Mesothelial cell of epicardium (in vitro differentiated cells): ENCODE measurements at regions not wholly inside any gene's neighbourhood (a gene's known extent, or its start where the extent isn't known, plus 50 kb on each side); places are given as distances from the start of the nearest gene placed in this dataset.

Experiments
- DNase-seq, 2 experiments: peaks; one replicate each; pipeline ENCODE4 v3.0.0; 2021; ENCODE audit warnings: low spot score in 2 of 2; ENCODE audit not compliant: unreplicated experiment in 2 of 2
- H3K27ac Mint-ChIP-seq: 2 replicates; pipeline ENCODE4 v1.8.0; 2021; ENCODE audit warnings: mixed read lengths
- H3K27me3 Mint-ChIP-seq: 2 replicates; pipeline ENCODE4 v1.8.0; 2021; ENCODE audit warnings: low read depth, mixed read lengths
- H3K36me3 Mint-ChIP-seq: 2 replicates; pipeline ENCODE4 v1.8.0; 2021; ENCODE audit warnings: mixed read lengths
- H3K4me1 Mint-ChIP-seq: 2 replicates; pipeline ENCODE4 v1.8.0; 2021; ENCODE audit warnings: mixed read lengths
- H3K4me3 Mint-ChIP-seq: 2 replicates; pipeline ENCODE4 v1.8.0; 2021; ENCODE audit warnings: mild to moderate bottlenecking, moderate library complexity, mixed read lengths
- H3K9me3 Mint-ChIP-seq: 2 replicates; pipeline ENCODE4 v1.8.0; 2021; ENCODE audit warnings: mixed read lengths
- CTCF ChIP-seq: fragments of 200-600 bp; sonication (generic); IDR thresholded peaks from one replicate; pipeline ENCODE4 v1.5.0; 2021; ENCODE audit warnings: antibody characterized with exemption; ENCODE audit not compliant: unreplicated experiment

GRCh38 chr11:127559978-127560377, 559.4 kb upstream of the KIRREL3 start:
- no peak overlapping the region for H3K27ac Mint-ChIP-seq
- no peaks in the 10 kb centered on the region for H3K9me3 Mint-ChIP-seq
- no peak for TF ChIP-seq CTCF
- H3K4me3 Mint-ChIP-seq = no peak overlapping the region
- no peak for DNase-seq
- H3K4me1 Mint-ChIP-seq = no peaks in the 10 kb centered on the region
- H3K36me3 Mint-ChIP-seq = no peaks in the 10 kb centered on the region
- peaks cover 1% of the 10 kb centered on the region for H3K27me3 Mint-ChIP-seq

- Mint-ChIP-seq H3K27me3 (no peaks in the 10 kb centered on the region), H3K4me3 (no peak overlapping the region), H3K36me3 (no peaks in the 10 kb centered on the region), H3K27ac (no peak overlapping the region), H3K9me3 (no peaks in the 10 kb centered on the region), H3K4me1 (no peaks in the 10 kb centered on the region)
- no peak for DNase-seq
- no peak for TF ChIP-seq CTCF
Observed at GRCh38 chr11:127552446-127552845, 551.9 kb upstream of the KIRREL3 start.

- TF ChIP-seq CTCF = no peak
- no peaks in the 10 kb centered on the region for H3K9me3 Mint-ChIP-seq
- H3K4me3 Mint-ChIP-seq = no peak overlapping the region
- H3K4me1 Mint-ChIP-seq = no peaks in the 10 kb centered on the region
- H3K27me3 Mint-ChIP-seq = peaks cover 4% of the 10 kb centered on the region
- no peaks in the 10 kb centered on the region for H3K36me3 Mint-ChIP-seq
- no peak for DNase-seq
- H3K27ac Mint-ChIP-seq = no peak overlapping the region
Observed at GRCh38 chr11:127531167-127531566, 530.6 kb upstream of the KIRREL3 start.

DNA sequence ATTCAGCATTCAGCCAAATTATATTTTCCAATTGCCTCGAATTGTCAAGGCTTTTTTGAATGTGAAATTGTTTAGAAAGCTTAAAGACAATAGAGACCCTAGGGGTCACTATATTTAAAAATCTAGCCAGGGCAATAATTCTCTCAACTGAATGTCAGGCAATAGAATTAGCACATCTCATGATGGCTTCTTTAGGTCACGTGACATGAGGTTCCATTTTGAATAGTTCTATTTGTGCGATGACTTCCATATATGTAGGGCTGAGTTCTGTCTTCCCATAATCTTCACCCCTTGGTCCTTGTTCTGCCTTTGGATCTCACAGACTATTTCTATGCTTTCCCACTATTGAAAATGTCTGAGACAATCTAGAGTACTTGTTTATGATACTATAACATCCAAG, 527.7 kb upstream of the KIRREL3 start:
- TF ChIP-seq CTCF = no peak
- Mint-ChIP-seq H3K9me3 (no peaks in the 10 kb centered on the region), H3K4me3 (no peak overlapping the region), H3K27me3 (no peaks in the 10 kb centered on the region), H3K36me3 (no peaks in the 10 kb centered on the region), H3K27ac (no peak overlapping the region), H3K4me1 (no peaks in the 10 kb centered on the region)
- no peak for DNase-seq

GRCh38 chr11:127524618-127525017, 524.0 kb upstream of the KIRREL3 start:
- Mint-ChIP-seq H3K9me3 (no peaks in the 10 kb centered on the region), H3K27ac (no peak overlapping the region), H3K36me3 (no peaks in the 10 kb centered on the region), H3K27me3 (peaks cover 7% of the 10 kb centered on the region), H3K4me3 (no peak overlapping the region), H3K4me1 (no peaks in the 10 kb centered on the region)
- TF ChIP-seq CTCF = no peak
- no peak for DNase-seq

DNA sequence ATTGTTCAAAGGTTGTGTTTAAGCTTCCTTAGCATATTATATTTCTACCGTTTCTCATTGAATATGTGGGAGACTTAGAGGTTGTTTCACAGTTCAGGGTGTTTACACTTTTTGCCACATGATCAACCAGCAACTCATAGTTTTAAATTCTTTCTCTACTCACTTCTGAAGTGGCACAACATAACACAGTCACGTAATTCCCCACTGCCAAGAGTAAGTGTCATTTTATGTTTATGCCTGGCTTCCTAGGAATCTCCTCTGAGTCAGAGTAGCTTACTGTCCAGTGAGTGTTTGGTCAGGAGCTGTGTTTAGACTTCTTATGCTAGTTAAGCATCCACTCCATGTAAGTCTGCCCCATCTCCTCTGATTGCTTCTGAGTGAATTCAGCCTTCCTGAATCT, 520.8 kb upstream of the KIRREL3 start:
- Mint-ChIP-seq H3K27me3 (peaks cover 7% of the 10 kb centered on the region), H3K27ac (no peak overlapping the region), H3K4me3 (no peak overlapping the region), H3K36me3 (no peaks in the 10 kb centered on the region), H3K9me3 (peaks cover 16% of the 10 kb centered on the region), H3K4me1 (no peaks in the 10 kb centered on the region)
- no peak for DNase-seq
- TF ChIP-seq CTCF = no peak
